Fibroblast of skin of scalp (primary cell): ENCODE measurements at regions not wholly inside any gene's neighbourhood (a gene's known extent, or its start where the extent isn't known, plus 50 kb on each side); places are given as distances from the start of the nearest gene placed in this dataset.
"Not testable (repeated sequence)": the region's sequence is repeated elsewhere in the genome, so short reads cannot be mapped to it uniquely, and the experiment has no call there.

ENCODE experiments used
- DNase-seq: peaks from one replicate; pipeline ENCODE4 v3.0.0-alpha.2; 2013

- DNase-seq, result no peak
Measured at GRCh38 chr1:4066860-4067599, 167.0 kb upstream of the C1orf174 start.

GRCh38 chr1:4068076-4068475, 168.0 kb upstream of the C1orf174 start:
- DNase-seq, result no peak

DNA sequence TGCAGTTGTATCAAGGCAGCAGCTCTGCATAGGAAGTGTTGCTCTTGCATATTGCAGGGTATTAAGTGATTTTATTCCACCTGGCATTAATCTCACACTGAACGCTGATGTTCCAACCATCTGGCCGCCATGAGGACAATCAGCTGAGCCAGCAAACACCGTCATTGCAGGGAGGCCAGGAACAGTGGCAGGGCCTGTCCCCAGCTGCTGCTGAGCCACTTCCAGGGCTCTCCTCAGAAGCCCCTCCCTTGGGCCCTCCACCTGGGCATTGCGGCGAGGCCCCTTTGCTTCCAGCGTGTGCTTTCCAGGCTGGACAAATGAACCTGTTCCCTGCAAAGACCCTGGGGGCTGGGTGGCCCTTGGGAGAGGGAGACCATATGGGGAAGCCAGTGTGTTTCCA, 171.6 kb upstream of the C1orf174 start:
- DNase-seq, result no peak

DNA sequence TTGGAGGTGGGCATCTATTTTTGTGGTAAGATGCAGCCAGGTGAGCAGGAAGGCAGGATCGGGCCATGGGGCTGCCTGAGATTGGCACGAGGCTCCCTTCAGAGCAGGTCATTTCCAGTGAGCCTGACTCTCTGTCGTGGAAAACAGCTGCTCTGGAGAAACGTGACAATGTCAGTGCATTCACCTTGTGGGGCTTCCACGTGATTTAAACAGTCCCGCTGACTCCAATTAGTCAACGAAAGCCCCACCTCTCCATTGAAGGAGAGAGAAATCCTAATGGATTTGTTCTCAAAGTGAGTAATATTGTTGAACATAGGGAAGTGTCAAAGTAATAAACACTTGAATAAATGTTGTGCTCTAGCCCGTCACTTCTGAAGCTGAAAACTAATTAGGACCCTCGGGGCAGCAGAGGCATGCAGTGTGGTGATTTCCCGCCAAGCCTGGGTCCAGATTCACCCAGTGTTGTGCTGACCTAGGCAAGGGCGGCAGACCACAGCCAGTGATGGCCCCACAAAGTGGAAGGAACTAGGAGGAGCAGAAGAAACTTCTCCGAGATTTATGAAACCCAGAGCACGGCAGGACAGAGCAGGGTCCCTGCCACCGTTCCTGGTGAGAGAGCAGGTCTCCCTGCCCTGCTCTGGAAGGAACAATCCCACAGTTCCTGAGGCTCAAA, 172.5 kb upstream of the C1orf174 start:
- no peak for DNase-seq

DNA sequence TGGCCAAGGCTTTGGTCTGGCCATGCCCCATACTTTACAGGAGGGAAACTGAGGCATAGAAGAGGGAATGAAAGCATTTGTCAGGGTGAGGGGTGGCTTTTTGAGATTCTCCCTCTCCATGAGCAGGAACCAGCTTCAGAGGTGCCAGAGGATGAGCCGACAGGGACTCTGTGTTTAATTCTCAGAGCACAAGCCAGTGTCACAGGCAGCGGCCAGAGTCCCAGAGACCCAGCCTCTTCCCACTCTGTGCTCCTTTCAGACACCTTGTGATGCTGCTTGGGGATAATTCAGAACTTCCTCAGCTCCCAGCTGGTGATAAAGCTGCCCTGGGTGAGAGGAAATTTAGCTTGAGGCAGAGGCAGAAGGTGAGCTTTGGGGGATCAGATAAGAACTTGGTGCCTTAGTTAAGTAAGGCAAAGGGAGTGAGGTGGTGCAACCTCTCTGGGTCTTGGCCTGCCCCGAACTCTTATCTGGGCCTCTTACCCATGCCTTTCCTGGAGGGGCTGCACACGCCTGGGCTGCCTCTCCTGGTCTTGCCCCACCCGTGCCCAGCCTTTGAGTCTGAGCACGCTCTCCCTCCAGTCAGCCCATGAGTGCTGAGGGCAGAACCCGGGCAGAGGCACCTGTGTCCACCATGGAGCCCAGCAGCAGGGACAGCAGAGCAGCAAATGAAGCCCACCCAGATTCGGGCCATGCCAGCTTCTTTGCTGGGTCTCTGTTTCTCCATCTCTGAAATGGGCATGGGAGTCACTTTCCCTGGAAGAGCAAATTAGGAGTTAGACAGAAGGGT, 175.6 kb upstream of the C1orf174 start:
- no peak for DNase-seq

DNA sequence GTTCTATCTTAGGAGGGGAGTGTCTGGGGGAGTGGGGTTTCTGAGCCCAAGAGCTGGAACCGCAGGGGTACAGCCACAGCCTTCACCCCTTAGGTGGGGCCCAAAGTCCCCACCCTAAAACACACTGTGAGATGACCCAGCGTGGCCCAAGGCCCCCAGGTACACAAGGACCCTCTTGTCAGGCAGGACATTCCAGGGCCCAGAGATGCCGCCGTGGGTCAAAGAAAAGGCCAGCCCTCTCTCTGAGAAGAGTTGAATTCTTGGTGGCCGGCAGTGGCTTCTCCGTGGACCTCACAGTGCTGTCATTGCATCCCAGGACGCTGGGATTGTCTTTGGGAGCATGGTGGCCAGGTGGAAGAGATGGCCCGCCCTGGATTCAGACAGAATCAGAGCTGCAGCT, 176.3 kb upstream of the C1orf174 start:
- DNase-seq, result no peak

DNA sequence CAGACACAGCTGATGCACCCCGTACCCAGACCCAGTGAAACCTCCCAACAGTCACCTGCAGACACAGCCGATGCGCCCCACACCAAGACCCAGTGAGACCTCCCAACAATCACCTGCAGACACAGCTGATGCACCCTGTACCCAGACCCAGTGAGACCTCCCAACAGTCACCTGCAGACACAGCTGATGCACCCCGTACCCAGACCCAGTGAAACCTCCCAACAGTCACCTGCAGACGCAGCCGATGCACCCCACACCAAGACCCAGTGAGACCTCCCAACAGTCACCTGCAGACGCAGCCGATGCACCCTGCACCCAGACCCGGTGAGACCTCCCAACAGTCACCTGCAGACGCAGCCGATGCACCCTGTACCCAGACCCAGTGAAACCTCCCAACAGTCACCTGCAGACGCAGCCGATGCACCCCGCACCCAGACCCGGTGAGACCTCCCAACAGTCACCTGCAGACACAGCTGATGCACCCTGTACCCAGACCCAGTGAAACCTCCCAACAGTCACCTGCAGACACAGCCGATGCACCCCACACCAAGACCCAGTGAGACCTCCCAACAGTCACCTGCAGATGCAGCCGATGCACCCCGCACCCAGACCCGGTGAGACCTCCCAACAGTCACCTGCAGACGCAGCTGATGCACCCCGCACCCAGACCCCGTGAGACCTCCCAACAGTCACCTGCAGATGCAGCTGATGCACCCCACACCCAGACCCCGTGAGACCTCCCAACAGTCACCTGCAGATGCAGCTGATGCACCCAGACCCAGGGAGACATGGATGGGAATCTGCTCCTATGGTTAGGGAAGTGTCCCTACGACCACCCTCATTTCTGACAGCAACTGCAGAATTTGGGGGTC, 178.3 kb upstream of the C1orf174 start:
- not testable (repeated sequence) for DNase-seq

- DNase-seq, result no peak
Measured at GRCh38 chr1:4079815-4080214, 179.7 kb upstream of the C1orf174 start.

- DNase-seq, result no peak
Measured at GRCh38 chr1:4081806-4082711, 182.0 kb upstream of the C1orf174 start.

DNA sequence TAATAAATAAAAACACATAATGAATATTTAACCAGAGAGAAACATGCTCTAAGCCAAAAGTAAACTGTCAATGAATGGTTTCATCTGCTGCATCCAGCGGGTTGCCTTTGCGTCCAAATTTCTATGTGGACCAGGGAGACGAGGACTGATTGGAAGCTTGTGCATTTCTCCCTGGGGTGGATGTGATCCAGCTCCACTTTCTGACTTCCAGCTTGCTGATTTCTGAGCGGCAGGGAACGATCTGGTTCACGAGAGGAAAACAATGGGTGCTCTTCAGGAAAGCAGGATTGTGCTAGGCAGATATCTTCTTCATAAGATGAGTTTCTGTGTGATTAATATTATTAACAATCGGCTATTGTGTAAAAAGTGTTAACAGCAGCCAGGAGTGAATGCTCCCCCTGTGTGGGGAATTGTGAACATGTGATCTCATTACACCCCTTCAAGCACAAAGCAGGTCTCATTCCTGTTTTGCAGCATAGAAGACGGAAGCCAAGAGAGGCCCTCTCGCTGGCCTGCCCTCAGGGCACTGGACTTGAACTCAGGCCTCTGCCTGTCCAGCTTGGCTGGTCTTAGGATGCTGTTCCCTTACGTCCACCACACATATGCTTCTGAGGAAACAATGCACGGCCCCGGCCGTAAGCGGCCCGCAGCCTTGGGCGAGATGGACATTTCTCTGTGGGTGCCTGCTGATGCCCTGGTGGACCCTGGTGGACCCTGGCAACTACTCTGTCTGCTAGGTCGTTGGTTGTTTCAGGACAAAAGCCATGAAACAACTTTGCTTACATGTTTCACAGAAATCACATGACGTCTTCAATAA, 183.4 kb upstream of the C1orf174 start:
- no peak for DNase-seq

- no peak for DNase-seq
Measured at GRCh38 chr1:4084048-4084431, 184.0 kb upstream of the C1orf174 start.

DNA sequence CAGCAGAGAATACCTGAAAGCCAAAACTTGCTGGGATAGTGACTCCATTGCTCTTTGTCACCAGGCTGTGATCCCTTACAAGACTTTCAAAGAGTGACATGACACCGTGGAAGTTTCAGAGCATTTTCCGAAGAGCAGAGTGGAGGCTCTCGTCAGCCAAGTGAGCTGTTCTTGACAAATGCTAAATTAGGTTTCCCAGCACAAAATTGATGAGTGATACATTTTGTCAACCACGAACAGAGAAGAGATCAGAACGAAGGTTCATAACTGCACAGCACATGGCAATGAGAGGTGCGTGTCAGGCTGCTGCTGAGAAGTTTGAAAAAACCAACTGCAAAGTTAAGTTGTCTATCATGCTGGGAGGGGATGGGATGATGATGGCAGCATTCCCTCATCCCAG, 184.4 kb upstream of the C1orf174 start:
- no peak for DNase-seq

DNA sequence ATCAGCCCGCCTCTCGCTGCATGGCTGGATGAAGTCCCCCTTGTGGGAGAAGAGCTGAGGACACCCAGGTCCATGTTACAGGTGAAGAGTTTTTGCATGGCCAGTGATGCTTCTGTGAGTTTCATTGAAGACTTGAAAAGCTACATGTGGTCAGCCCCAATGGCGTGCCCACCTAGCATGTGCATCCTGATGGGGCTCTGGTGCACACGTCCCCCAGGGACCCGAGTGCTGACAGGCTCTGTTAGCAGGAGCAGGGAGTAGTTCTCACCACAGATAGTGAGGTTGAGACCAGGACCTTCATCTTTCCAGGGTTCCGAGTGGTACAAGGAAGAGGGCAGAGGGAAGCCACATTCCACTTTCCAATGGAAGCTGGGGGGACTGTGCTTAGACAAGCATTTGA, 184.8 kb upstream of the C1orf174 start:
- DNase-seq, result no peak

- DNase-seq, result no peak
Measured at GRCh38 chr1:4085546-4085945, 185.5 kb upstream of the C1orf174 start.

- no peak for DNase-seq
Measured at GRCh38 chr1:4086085-4086850, 186.2 kb upstream of the C1orf174 start.

- DNase-seq, result no peak
Measured at GRCh38 chr1:4086921-4087320, 186.8 kb upstream of the C1orf174 start.

- no peak for DNase-seq
Measured at GRCh38 chr1:4087530-4088420, 187.7 kb upstream of the C1orf174 start.

GRCh38 chr1:4088676-4089075, 188.6 kb upstream of the C1orf174 start:
- no peak for DNase-seq
